IMR-90 (cell line): ENCODE measurements at regions not wholly inside any gene's neighbourhood (a gene's known extent, or its start where the extent isn't known, plus 50 kb on each side); places are given as distances from the start of the nearest gene placed in this dataset.

Source experiments
- ATAC-seq: fragments of 200-7000 bp; cut with Tn5 transposase; 2 replicates; pipeline ENCODE4 v1.9.1; 2020; ENCODE audit warnings: low read depth, mild to moderate bottlenecking, moderate library complexity
- BruUV-seq: library from RNA; stranded (reverse); fragments of 400-500 nt; replicated peaks from 2 replicates; lab custom pipeline; 2021; lab: Mats Ljungman, UMichigan
- CTCF ChIA-PET: fragments of 300-600 bp; formaldehyde crosslinking; extraction: SDS; loops from one replicate; lab custom pipeline; 2021; ENCODE audit warnings: antibody characterized with exemption; lab: Yijun Ruan, JAX
- POLR2A ChIA-PET: fragments of 300-600 bp; sonication (Branson Sonifier 250); formaldehyde crosslinking; loops from one replicate; lab custom pipeline; 2022; ENCODE audit warnings: antibody characterized with exemption; ENCODE audit not compliant: unreplicated experiment; lab: Charles Lee
- DNase-seq: peaks from one replicate; pipeline ENCODE4 v3.0.0; 2013
- H2AFZ ChIP-seq: replicated peaks from 2 replicates; pipeline ENCODE3; 2013; ENCODE audit warnings: low read length, mild to moderate bottlenecking; ENCODE audit not compliant: poor library complexity
- H2AK5ac ChIP-seq: 2 replicates; pipeline ENCODE4 v1.6.1; 2013; ENCODE audit warnings: low read depth, low read length, inconsistent platforms
- H2AK9ac ChIP-seq: replicated peaks from 2 replicates; pipeline ENCODE3; 2013; ENCODE audit warnings: mild to moderate bottlenecking, low read depth, low read length, moderate library complexity; ENCODE audit not compliant: poor library complexity
- H2BK120ac ChIP-seq: 2 replicates; pipeline ENCODE4 v1.6.1; 2013; ENCODE audit warnings: low read depth, low read length, inconsistent platforms
- H2BK15ac ChIP-seq: 3 replicates; pipeline ENCODE4 v1.6.1; 2013; ENCODE audit warnings: low read depth, low read length, inconsistent platforms
- H2BK20ac ChIP-seq: 2 replicates; pipeline ENCODE4 v1.6.1; 2013; ENCODE audit warnings: low read depth, mild to moderate bottlenecking, inconsistent platforms, low read length, moderate library complexity
- H2BK5ac ChIP-seq: 2 replicates; pipeline ENCODE4 v1.6.1; 2013; ENCODE audit warnings: mild to moderate bottlenecking, low read depth, low read length, inconsistent platforms; ENCODE audit not compliant: poor library complexity, severe bottlenecking
- H3K14ac ChIP-seq: replicated peaks from 2 replicates; pipeline ENCODE4 v1.6.1; 2013; ENCODE audit warnings: low read depth, low read length, inconsistent platforms
- H3K18ac ChIP-seq: 2 replicates; pipeline ENCODE4 v1.6.1; 2013; ENCODE audit warnings: low read depth, low read length, control low read depth
- H3K23ac ChIP-seq: 2 replicates; pipeline ENCODE4 v1.6.1; 2013; ENCODE audit warnings: low read depth, low read length, inconsistent platforms
- H3K27ac ChIP-seq: 2 replicates; pipeline ENCODE4 v1.5.1; 2013; ENCODE audit warnings: mild to moderate bottlenecking, control low read depth, low read length; ENCODE audit not compliant: insufficient read depth
- H3K27me3 ChIP-seq: 2 replicates; pipeline ENCODE4 v1.6.1; 2013; ENCODE audit warnings: low read length; ENCODE audit not compliant: control insufficient read depth, insufficient read depth
- H3K36me3 ChIP-seq: 2 replicates; pipeline ENCODE4 v1.6.1; 2013; ENCODE audit warnings: low read length, mixed read lengths; ENCODE audit not compliant: control insufficient read depth, insufficient read depth
- H3K4ac ChIP-seq: 2 replicates; pipeline ENCODE4 v1.6.1; 2013; ENCODE audit warnings: low read depth, low read length, inconsistent platforms
- H3K4me1 ChIP-seq: 2 replicates; pipeline ENCODE4 v1.6.1; 2013; ENCODE audit warnings: low read length, mixed read lengths; ENCODE audit not compliant: control insufficient read depth, insufficient read depth
- H3K4me2 ChIP-seq: 2 replicates; pipeline ENCODE4 v1.6.1; 2013; ENCODE audit warnings: low read depth, mild to moderate bottlenecking, control low read depth, low read length, moderate library complexity
- H3K4me3 ChIP-seq: 2 replicates; pipeline ENCODE4 v1.5.1; 2013; ENCODE audit warnings: low read depth, mild to moderate bottlenecking, control low read depth, low read length, moderate library complexity; ENCODE audit not compliant: insufficient read depth
- H3K56ac ChIP-seq: 2 replicates; pipeline ENCODE4 v1.6.1; 2013; ENCODE audit warnings: low read length, inconsistent platforms; ENCODE audit not compliant: insufficient read depth; ENCODE audit errors: extremely low read depth
- H3K79me1 ChIP-seq, 2 experiments: 2 replicates each; pipeline ENCODE4 v1.6.1; 2013; ENCODE audit warnings: low read length in 2 of 2, inconsistent platforms in 1 of 2, low read depth in 1 of 2
- H3K9ac ChIP-seq: 2 replicates; pipeline ENCODE4 v1.6.1; 2013; ENCODE audit warnings: low read depth, low read length, control low read depth
- H3K9me1 ChIP-seq: 2 replicates; pipeline ENCODE4 v1.6.1; 2013; ENCODE audit warnings: low read length, inconsistent platforms; ENCODE audit not compliant: insufficient read depth
- H3K9me3 ChIP-seq: 2 replicates; pipeline ENCODE4 v1.6.1; 2013; ENCODE audit warnings: low read length; ENCODE audit not compliant: control insufficient read depth, insufficient read depth
- H4K20me1 ChIP-seq: 2 replicates; pipeline ENCODE4 v1.6.1; 2013; ENCODE audit warnings: low read length, inconsistent platforms; ENCODE audit not compliant: insufficient read depth
- H4K5ac ChIP-seq: 2 replicates; pipeline ENCODE4 v1.6.1; 2013; ENCODE audit warnings: mild to moderate bottlenecking, low read depth, low read length, control low read depth
- H4K8ac ChIP-seq, 2 experiments: 2 replicates each; pipeline ENCODE4 v1.6.1; 2013; ENCODE audit warnings: low read depth in 2 of 2, low read length in 2 of 2, control low read depth in 1 of 2, inconsistent platforms in 1 of 2
- H4K91ac ChIP-seq: 2 replicates; pipeline ENCODE4 v1.6.1; 2013; ENCODE audit warnings: low read depth, low read length, inconsistent platforms; ENCODE audit not compliant: insufficient read depth
- BHLHE40 ChIP-seq: fragments of 150-350 bp; IDR thresholded peaks from 2 replicates; pipeline ENCODE4 v1.6.1; 2016; ENCODE audit warnings: mild to moderate bottlenecking, low read depth, low read length
- CEBPB ChIP-seq: IDR thresholded peaks from 2 replicates; pipeline ENCODE4 v1.6.1; 2012; ENCODE audit warnings: low read depth, low read length, improper control_type of control experiment
- CHD1 ChIP-seq: IDR thresholded peaks from 2 replicates; pipeline ENCODE4 v1.6.1; 2012; ENCODE audit warnings: low read depth, low read length, improper control_type of control experiment
- FOS ChIP-seq: fragments of 150-350 bp; IDR thresholded peaks from 2 replicates; pipeline ENCODE4 v1.6.1; 2016; ENCODE audit warnings: low read depth, low read length
- MAFK ChIP-seq: IDR thresholded peaks from 2 replicates; pipeline ENCODE4 v1.6.1; 2012; ENCODE audit warnings: low read depth, low read length, improper control_type of control experiment
- MXI1 ChIP-seq: IDR thresholded peaks from 2 replicates; pipeline ENCODE4 v1.6.1; 2012; ENCODE audit warnings: low read depth, mild to moderate bottlenecking, low read length, moderate library complexity, borderline replicate concordance
- POLR2A ChIP-seq: IDR thresholded peaks from 2 replicates; pipeline ENCODE4 v1.6.1; 2012; ENCODE audit warnings: mild to moderate bottlenecking, low read depth, low read length
- RAD21 ChIP-seq: IDR thresholded peaks from 2 replicates; pipeline ENCODE4 v1.6.1; 2012; ENCODE audit warnings: low read length, improper control_type of control experiment
- RFX5 ChIP-seq: IDR thresholded peaks from 2 replicates; pipeline ENCODE4 v1.8.0; 2012; ENCODE audit warnings: low read depth, mild to moderate bottlenecking, low read length, moderate library complexity
- SMC3 ChIP-seq: fragments of 150-350 bp; IDR thresholded peaks from 2 replicates; pipeline ENCODE4 v1.6.1; 2016; ENCODE audit warnings: low read depth, mild to moderate bottlenecking, antibody characterized with exemption, low read length, moderate library complexity
- WGBS, 2 experiments: methylation state at CpG; one replicate each; pipeline versions ENCODE4 v1.1.5 to v1.1.7; 2013; ENCODE audit warnings: missing lambda C conversion rate in 2 of 2; ENCODE audit not compliant: insufficient read length in 1 of 2; ENCODE audit errors: extremely low coverage in 2 of 2; 5-methylcytosine and 5-hydroxymethylcytosine counted together
- dilution Hi-C: fragments of 300-500 bp; cut with HindIII; formaldehyde crosslinking; loops from one replicate; pipeline ENCODE4 v1.14.3; 2018; ENCODE audit warnings: low sequenced_read_pairs; ENCODE audit not compliant: unreplicated experiment
- in situ Hi-C: fragments of 300-500 bp; cut with MboI; formaldehyde crosslinking; loops from 3 replicates; pipeline ENCODE4 v1.14.3; 2019; ENCODE audit warnings: low sequenced_read_pairs, inconsistent platforms, mixed read lengths
- intact Hi-C: fragments of 100-400 bp; cut with micrococcal nuclease; formaldehyde crosslinking; loops from 2 replicates; pipeline ENCODE4 v1.10.0; 2022
- TF ChIP-seq, protein P1 (sequence below): fragments of 150-350 bp; IDR thresholded peaks from 2 replicates; pipeline ENCODE4 v1.6.1; 2016; ENCODE audit warnings: low read depth, mild to moderate bottlenecking, low read length, moderate library complexity, borderline replicate concordance
- TF ChIP-seq, protein P2 (sequence below): fragments of 150-350 bp; IDR thresholded peaks from 2 replicates; pipeline ENCODE4 v1.6.1; 2017; ENCODE audit warnings: mild to moderate bottlenecking, antibody characterized with exemption, low read length, low read depth
- TF ChIP-seq, protein P3 (sequence below): conservative IDR thresholded peaks from 2 replicates; pipeline ENCODE4 v1.5.1; 2012; ENCODE audit warnings: mild to moderate bottlenecking, low read depth, low read length, improper control_type of control experiment

DNA sequence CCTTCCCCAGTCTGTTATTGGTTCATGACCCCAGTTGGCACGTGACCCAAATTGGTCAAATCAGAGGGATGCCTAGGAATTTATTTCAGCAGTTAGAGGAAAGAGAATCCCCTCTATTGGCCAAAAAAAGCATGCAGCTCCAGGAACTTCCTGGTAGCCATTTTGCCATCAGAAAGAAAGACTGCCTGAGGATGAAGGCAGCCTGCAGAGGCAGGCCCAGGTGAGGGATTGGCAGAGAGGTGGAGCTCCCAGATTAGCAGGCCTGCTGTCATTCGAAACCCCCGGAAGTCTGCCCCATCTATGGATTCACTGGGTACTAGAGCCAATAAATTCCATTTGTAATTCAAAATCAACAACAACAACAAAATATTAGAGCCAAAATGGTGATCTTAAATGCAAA, 207.6 kb downstream of the CWF19L2 start:
- ChIA-PET CTCF (no interaction called here), POLR2A (no interaction called here)
- no peaks in the 10 kb centered on the region for H3K9me3 ChIP-seq
- no peak overlapping the region for H2BK15ac ChIP-seq
- no peak for TF ChIP-seq MAFK
- no peak for TF ChIP-seq SMC3
- TF ChIP-seq, protein P1, sequence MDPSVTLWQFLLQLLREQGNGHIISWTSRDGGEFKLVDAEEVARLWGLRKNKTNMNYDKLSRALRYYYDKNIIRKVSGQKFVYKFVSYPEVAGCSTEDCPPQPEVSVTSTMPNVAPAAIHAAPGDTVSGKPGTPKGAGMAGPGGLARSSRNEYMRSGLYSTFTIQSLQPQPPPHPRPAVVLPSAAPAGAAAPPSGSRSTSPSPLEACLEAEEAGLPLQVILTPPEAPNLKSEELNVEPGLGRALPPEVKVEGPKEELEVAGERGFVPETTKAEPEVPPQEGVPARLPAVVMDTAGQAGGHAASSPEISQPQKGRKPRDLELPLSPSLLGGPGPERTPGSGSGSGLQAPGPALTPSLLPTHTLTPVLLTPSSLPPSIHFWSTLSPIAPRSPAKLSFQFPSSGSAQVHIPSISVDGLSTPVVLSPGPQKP, result no peak
- no peak for TF ChIP-seq FOS
- no peak for TF ChIP-seq POLR2A
- TF ChIP-seq MXI1, result no peak
- TF ChIP-seq, protein P2, sequence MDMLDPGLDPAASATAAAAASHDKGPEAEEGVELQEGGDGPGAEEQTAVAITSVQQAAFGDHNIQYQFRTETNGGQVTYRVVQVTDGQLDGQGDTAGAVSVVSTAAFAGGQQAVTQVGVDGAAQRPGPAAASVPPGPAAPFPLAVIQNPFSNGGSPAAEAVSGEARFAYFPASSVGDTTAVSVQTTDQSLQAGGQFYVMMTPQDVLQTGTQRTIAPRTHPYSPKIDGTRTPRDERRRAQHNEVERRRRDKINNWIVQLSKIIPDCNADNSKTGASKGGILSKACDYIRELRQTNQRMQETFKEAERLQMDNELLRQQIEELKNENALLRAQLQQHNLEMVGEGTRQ, result no peak
- TF ChIP-seq RFX5, result no peak
- TF ChIP-seq, protein P3, sequence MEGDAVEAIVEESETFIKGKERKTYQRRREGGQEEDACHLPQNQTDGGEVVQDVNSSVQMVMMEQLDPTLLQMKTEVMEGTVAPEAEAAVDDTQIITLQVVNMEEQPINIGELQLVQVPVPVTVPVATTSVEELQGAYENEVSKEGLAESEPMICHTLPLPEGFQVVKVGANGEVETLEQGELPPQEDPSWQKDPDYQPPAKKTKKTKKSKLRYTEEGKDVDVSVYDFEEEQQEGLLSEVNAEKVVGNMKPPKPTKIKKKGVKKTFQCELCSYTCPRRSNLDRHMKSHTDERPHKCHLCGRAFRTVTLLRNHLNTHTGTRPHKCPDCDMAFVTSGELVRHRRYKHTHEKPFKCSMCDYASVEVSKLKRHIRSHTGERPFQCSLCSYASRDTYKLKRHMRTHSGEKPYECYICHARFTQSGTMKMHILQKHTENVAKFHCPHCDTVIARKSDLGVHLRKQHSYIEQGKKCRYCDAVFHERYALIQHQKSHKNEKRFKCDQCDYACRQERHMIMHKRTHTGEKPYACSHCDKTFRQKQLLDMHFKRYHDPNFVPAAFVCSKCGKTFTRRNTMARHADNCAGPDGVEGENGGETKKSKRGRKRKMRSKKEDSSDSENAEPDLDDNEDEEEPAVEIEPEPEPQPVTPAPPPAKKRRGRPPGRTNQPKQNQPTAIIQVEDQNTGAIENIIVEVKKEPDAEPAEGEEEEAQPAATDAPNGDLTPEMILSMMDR, result no peak
- no peak for TF ChIP-seq CEBPB
- no peak for TF ChIP-seq RAD21
- TF ChIP-seq BHLHE40, result no peak
- no peak for TF ChIP-seq CHD1
- H3K56ac ChIP-seq, result no peak overlapping the region
- H3K79me1 ChIP-seq, result no peaks in the 10 kb centered on the region
- DNase-seq (no peak), ATAC-seq (no peak)
- H3K9ac ChIP-seq, result no peak overlapping the region
- no peak overlapping the region for H4K8ac ChIP-seq
- no peak overlapping the region for H4K5ac ChIP-seq
- no peaks in the 10 kb centered on the region for H3K27me3 ChIP-seq
- no peak overlapping the region for H2BK5ac ChIP-seq
- H3K23ac ChIP-seq, result no peak overlapping the region
- H4K20me1 ChIP-seq, result no peaks in the 10 kb centered on the region
- H3K27ac ChIP-seq, result no peak overlapping the region
- no peak overlapping the region for H3K4ac ChIP-seq
- no peak overlapping the region for H3K4me3 ChIP-seq
- intact Hi-C loops (no loop called here), dilution Hi-C loops (no loop called here), in situ Hi-C loops (no loop called here)
- no peak overlapping the region for H4K91ac ChIP-seq
- H2BK20ac ChIP-seq, result no peak overlapping the region
- WGBS, 2 experiments, result no CpG with 5 or more reads among the region's 3 CpGs
- no peak overlapping the region for H3K18ac ChIP-seq
- no TSS peak for BruUV-seq
- H2BK120ac ChIP-seq, result no peak overlapping the region
- H3K14ac ChIP-seq, result no peak overlapping the region
- no peaks in the 10 kb centered on the region for H3K9me1 ChIP-seq
- H3K36me3 ChIP-seq, result no peaks in the 10 kb centered on the region
- H3K4me1 ChIP-seq, result no peaks in the 10 kb centered on the region
- H3K4me2 ChIP-seq, result no peak overlapping the region
- no peak overlapping the region for H2AK9ac ChIP-seq
- no peak overlapping the region for H2AFZ ChIP-seq
- no peak overlapping the region for H2AK5ac ChIP-seq
